Upper lobe of left lung (tissue), 6 donors: ENCODE measurements at regions not wholly inside any gene's neighbourhood (a gene's known extent, or its start where the extent isn't known, plus 50 kb on each side); places are given as distances from the start of the nearest gene placed in this dataset.
"Not testable (repeated sequence)": the region's sequence is repeated elsewhere in the genome, so short reads cannot be mapped to it uniquely, and the experiment has no call there.

ENCODE experiments used
- ATAC-seq, 2 donors: fragments of 200-7000 bp; cut with Tn5 transposase; one replicate each; pipeline ENCODE4 v1.9.1; 2022; ENCODE audit warnings: mild to moderate bottlenecking in 2 of 2, moderate library complexity in 2 of 2; ENCODE audit not compliant: low FRiP score in 2 of 2
- DNase-seq, 2 donors: peaks; one replicate each; pipeline ENCODE4 v3.0.0-alpha.2; 2019 to 2020
- H3K27ac ChIP-seq, 4 donors: fragments of 200-600 bp; sonication (generic); one replicate each; pipeline ENCODE4 v1.5.1; 2016 to 2019
- H3K27me3 ChIP-seq, 4 donors: fragments of 200-600 bp; sonication (generic); one replicate each; pipeline ENCODE4 v1.5.1; 2017 to 2019
- H3K36me3 ChIP-seq, 4 donors: fragments of 200-600 bp; sonication (generic); one replicate each; pipeline ENCODE4 v1.5.1; 2016 to 2019
- H3K4me1 ChIP-seq, 4 donors: fragments of 200-600 bp; sonication (generic); one replicate each; pipeline ENCODE4 v1.5.1; 2018 to 2019
- H3K4me3 ChIP-seq, 4 donors: fragments of 200-600 bp; sonication (generic); one replicate each; pipeline ENCODE4 v1.5.1; 2017 to 2019; ENCODE audit warnings: mild to moderate bottlenecking in 2 of 4, moderate library complexity in 1 of 4
- H3K9me3 ChIP-seq, 4 donors: fragments of 200-600 bp; sonication (generic); one replicate each; pipeline ENCODE4 v1.5.1; 2018 to 2019
- CTCF ChIP-seq, 6 experiments: fragments of 450-650 bp in 4 of 6; fragments of 200-600 bp in 2 of 6; sonication (generic) in 2 of 6; IDR thresholded peaks; one replicate each; pipeline ENCODE4 v1.5.1; 2016 to 2019; ENCODE audit warnings: antibody characterized with exemption in 6 of 6
- EP300 ChIP-seq, 4 donors: sonication (generic); formaldehyde crosslinking; IDR thresholded peaks; one replicate each; pipeline ENCODE4 v1.5.1; 2017; ENCODE audit warnings: antibody characterized with exemption in 4 of 4, control low read depth in 2 of 4
- POLR2A ChIP-seq, 4 donors: fragments of 450-650 bp; IDR thresholded peaks; one replicate each; pipeline ENCODE4 v1.5.1; 2016 to 2017; ENCODE audit warnings: antibody characterized with exemption in 4 of 4, mild to moderate bottlenecking in 2 of 4
- POLR2AphosphoS5 ChIP-seq, 2 donors: sonication (generic); formaldehyde crosslinking; IDR thresholded peaks; one replicate each; pipeline ENCODE4 v1.5.1; 2017; ENCODE audit warnings: antibody characterized with exemption in 2 of 2
- WGBS, 2 donors: methylation state at CpG; one replicate each; pipeline ENCODE4 v1.1.5; 2017 to 2018; 5-methylcytosine and 5-hydroxymethylcytosine counted together
- donor health status: DM: no; HTN: no; CAD: no; lungs with moderate emphysema.
- donor health status: DM: no; HTN: yes; CAD: no; lungs with severe emphysema.

DNA sequence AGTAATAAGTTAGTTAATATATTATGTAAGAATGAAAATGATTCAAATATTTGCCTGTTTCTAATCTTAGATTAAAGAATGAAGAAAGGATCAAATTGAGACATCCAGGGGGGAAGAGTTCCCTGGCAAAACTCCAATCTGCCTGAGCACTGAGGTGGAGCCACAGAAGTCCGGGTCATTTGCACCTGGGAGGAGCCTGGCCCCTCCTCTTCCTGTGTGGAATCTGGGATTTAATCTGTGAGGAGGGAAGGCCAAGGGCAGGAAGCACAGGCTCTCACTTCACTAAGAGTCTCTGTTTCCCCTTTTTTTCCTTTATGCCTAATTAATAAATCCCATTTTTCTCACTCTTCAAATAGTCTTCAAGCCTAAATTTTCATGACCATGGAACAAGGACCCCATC lies 599.5 kb downstream of the FLRT2 start:
- Histone ChIP-seq H3K9me3 (no peaks in the 10 kb centered on the region), H3K36me3 (no peaks in the 10 kb centered on the region), H3K4me1 (no peaks in the 10 kb centered on the region), H3K27me3 (no peaks in the 10 kb centered on the region), H3K4me3 (no peak overlapping the region), H3K27ac (no peak overlapping the region)
- WGBS, 2 donors = 50 to 59% methylated on average over 1 of the region's 1 CpG
- DNase-seq (no peak), ATAC-seq (no peak)
- TF ChIP-seq POLR2AphosphoS5 (IDR thresholded peaks at IDR 0.05) (no peak), EP300 (IDR thresholded peaks at IDR 0.05) (no peak), POLR2A (IDR thresholded peaks at IDR 0.05) (no peak), CTCF (IDR thresholded peaks at IDR 0.05) (no peak)

GRCh38 chr14:86124328-86124727 lies 594.4 kb downstream of the FLRT2 start:
- Histone ChIP-seq H3K4me3 (no peak overlapping the region), H3K27ac (no peak overlapping the region), H3K36me3 (no peaks in the 10 kb centered on the region), H3K27me3 (no peaks in the 10 kb centered on the region), H3K4me1 (no peaks in the 10 kb centered on the region), H3K9me3 (no peaks in the 10 kb centered on the region)
- WGBS, 2 donors = 87 to 92% methylated on average over 4 of the region's 4 CpGs
- no peak for DNase-seq
- TF ChIP-seq CTCF (IDR thresholded peaks at IDR 0.05) (no peak), POLR2A (IDR thresholded peaks at IDR 0.05) (no peak), EP300 (IDR thresholded peaks at IDR 0.05) (no peak), POLR2AphosphoS5 (IDR thresholded peaks at IDR 0.05) (no peak)
- ATAC-seq = no peak

DNA sequence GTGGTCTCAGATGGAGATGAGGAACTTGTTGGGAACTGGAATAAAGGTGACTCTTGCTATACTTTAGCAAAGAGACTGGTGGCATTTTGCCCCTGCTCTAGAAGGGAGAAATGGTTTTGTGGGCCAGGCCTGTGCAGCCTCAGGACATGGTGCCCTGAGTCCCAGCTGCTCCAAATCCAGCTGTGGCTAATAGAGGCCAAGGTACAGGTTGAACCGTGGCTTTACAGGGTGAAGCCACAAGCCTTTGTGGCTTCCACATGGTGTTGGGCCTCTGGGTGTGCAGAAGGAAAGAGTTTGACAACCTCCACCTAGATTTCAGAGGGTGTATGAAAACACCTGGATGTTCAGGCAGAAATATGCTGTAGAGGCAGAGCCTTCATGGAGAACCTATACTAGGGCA lies 586.0 kb downstream of the FLRT2 start:
- Histone ChIP-seq H3K36me3 (no peaks in the 10 kb centered on the region), H3K27me3 (no peaks in the 10 kb centered on the region), H3K4me3 (no peak overlapping the region), H3K4me1 (no peaks in the 10 kb centered on the region), H3K9me3 (no peaks in the 10 kb centered on the region), H3K27ac (no peak overlapping the region)
- no peak for ATAC-seq
- WGBS, 2 donors = 77 to 100% methylated on average over 1 of the region's 1 CpG
- TF ChIP-seq POLR2A (IDR thresholded peaks at IDR 0.05) = no peak
- TF ChIP-seq POLR2AphosphoS5 (IDR thresholded peaks at IDR 0.05) = no peak
- no peak for TF ChIP-seq CTCF (IDR thresholded peaks at IDR 0.05)
- no peak for TF ChIP-seq EP300 (IDR thresholded peaks at IDR 0.05)
- DNase-seq = no peak

DNA sequence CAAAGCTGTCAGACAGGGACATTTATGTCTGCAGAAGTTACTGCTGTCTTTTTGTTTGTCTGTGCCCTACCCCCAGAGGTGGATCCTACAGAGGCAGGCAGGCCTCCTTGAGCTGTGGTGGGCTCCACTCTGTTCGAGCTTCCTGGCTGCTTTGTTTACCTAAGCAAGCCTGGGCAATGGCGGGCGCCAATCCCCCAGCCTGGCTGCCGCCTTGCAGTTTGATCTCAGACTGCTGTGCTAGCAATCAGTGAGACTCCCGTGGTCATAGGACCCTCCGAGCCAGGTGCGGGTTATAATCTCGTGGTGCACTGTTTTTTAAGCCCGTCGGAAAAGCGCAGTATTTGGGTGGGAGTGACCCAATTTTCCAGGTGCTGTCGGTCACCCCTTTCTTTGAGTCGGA lies 580.9 kb downstream of the FLRT2 start:
- not testable (repeated sequence) for H3K27me3 ChIP-seq, H3K27ac ChIP-seq, H3K36me3 ChIP-seq, H3K4me1 ChIP-seq, H3K9me3 ChIP-seq, H3K4me3 ChIP-seq, ATAC-seq
- WGBS, 2 donors = 76 to 91% methylated on average over 6 to 13 of the region's 13 CpGs
- DNase-seq = peak in 1 of 2 donors; percentile 40

- no peak for ATAC-seq
- WGBS, 2 donors = 62 to 76% methylated on average over 3 of the region's 3 CpGs
These were observed 574.8 kb downstream of the FLRT2 start for GRCh38 chr14:86104691-86105265.

More at GRCh38 chr14:86104691-86105265, 574.8 kb downstream of the FLRT2 start:
- Histone ChIP-seq H3K4me1 (no peaks in the 10 kb centered on the region), H3K36me3 (no peaks in the 10 kb centered on the region), H3K9me3 (no peaks in the 10 kb centered on the region), H3K27ac (no peak overlapping the region), H3K27me3 (no peaks in the 10 kb centered on the region), H3K4me3 (no peak overlapping the region)
- no peak for DNase-seq
- TF ChIP-seq EP300 (IDR thresholded peaks at IDR 0.05) = no peak
- no peak for TF ChIP-seq CTCF (IDR thresholded peaks at IDR 0.05)
- no peak for TF ChIP-seq POLR2A (IDR thresholded peaks at IDR 0.05)
- no peak for TF ChIP-seq POLR2AphosphoS5 (IDR thresholded peaks at IDR 0.05)
